HG03571 (cell line): ENCODE measurements at regions not wholly inside any gene's neighbourhood (a gene's known extent, or its start where the extent isn't known, plus 50 kb on each side); places are given as distances from the start of the nearest gene placed in this dataset.
"Not testable (repeated sequence)": the region's sequence is repeated elsewhere in the genome, so short reads cannot be mapped to it uniquely, and the experiment has no call there.

Experiments
- ATAC-seq: cut with Tn5 transposase; IDR thresholded peaks from one replicate; pipeline ENCODE4 v1.9.1; 2021; ENCODE audit not compliant: unreplicated experiment

DNA sequence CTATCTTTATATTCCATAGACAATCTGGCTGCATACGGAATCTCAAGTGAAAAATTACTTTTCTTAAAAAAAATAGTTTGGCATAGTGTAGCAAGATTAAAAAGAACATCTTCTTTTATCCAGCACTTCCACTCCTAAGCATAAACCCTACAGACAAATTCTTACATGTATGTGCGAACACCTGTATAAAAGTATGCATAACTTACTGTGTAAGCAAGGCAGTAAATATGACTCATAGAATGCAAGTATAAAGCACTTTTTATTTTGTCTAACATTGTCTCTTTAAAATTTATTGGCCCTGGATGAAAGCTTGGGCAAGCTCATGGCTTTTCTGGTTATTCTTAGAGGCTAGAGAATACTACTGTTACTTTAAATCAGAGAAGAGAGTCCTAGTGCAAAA, 86.4 kb downstream of the MSX2 start:
- ATAC-seq, result no peak

- no peak for ATAC-seq
These were observed 83.1 kb downstream of the MSX2 start for GRCh38 chr5:174807471-174807870.

- no peak for ATAC-seq
These were observed 82.3 kb downstream of the MSX2 start for GRCh38 chr5:174806729-174807128.

- ATAC-seq, result no peak
These were observed 77.4 kb downstream of the MSX2 start for GRCh38 chr5:174801798-174802197.

GRCh38 chr5:174800435-174800834, 76.1 kb downstream of the MSX2 start:
- no peak for ATAC-seq

GRCh38 chr5:174799121-174799520, 74.7 kb downstream of the MSX2 start:
- ATAC-seq, result no peak

- no peak for ATAC-seq
These were observed 74.2 kb downstream of the MSX2 start for GRCh38 chr5:174798551-174798951.

DNA sequence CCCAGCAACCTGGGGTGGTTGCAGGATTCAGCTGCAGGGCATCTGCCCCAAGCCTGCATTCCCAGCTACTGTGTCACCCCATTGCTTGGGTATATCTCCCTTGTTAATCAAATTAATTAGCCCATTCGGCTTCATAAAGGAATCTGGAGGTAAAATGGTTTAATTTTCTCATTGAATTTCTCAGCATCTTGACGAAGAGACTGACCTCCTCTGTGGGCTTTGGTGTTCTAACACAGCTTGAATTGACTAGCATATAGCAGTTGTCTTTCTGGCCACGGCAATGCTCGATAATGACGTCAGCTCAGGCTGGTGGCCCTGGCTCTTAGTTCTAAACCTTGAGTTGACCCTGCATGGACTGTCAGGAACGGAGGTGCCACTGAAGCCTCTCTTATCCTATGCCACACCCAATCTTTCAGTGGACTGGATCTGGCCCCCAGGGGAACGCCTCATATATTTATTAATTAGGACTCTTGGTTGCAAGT, 72.4 kb downstream of the MSX2 start:
- no peak for ATAC-seq

DNA sequence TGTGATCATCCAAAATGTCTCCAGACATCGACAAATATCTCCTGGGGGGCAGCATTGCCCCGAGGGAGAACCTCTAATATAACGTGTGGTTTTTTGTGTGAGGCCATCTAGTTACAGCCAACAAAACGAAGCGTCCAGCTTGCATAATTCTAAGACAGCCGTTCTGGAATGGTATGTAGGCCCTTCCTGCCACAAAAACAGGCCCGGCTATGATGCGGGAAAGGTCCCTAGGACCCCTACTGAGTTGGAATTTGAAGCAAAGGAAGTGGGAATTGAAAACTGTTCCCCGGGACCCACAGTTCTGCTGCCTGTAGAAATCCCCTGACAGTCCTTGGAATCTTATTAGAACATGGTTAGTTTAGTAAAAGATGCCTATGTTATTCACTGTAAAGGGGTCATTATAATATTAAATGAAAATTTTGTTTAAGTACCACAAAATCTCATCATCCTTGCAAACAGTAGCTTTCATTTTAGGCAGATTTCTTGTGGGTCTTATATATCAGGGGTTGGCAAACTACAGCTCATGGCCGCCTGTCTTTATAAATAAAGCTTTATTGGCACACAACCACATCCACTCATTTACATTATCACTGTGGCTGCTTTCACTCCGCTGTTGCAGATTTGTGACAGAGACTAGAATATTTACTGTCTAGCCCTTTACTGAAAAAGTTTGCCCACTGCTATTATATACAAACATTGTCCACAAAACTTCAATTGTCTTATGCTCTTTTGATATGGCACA, 70.7 kb downstream of the MSX2 start:
- no peak for ATAC-seq

DNA sequence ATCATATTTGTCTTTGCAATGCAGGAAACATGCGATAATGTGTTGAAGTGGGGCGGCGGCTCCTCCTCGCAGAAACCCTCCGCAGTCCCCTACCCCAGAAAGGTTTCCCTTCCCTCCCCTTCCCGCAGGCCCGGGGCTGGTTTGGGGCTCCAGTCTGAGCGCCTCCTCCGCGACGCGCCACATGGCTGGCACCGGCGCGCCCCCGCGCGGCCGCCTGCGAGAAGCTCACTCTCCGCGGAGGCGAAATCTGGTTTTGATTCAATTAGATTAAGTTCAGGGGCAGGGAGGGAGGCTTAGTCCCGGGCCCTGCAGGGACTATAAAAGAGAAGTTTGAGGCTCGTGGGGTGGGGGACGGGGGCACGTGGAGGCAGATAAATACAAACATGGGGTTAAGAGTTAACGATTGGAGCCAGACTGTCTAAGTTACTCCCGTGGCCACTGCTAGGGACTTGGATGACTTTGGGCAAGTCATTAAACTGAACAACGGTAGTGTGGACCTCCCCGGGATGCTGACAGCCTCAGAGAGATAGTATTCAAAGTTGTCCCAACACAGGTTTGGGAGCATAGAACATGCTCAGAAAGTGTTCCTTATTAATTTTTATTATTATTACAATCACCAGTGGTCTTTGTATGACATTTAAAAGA, 69.4 kb downstream of the MSX2 start:
- no peak for ATAC-seq

DNA sequence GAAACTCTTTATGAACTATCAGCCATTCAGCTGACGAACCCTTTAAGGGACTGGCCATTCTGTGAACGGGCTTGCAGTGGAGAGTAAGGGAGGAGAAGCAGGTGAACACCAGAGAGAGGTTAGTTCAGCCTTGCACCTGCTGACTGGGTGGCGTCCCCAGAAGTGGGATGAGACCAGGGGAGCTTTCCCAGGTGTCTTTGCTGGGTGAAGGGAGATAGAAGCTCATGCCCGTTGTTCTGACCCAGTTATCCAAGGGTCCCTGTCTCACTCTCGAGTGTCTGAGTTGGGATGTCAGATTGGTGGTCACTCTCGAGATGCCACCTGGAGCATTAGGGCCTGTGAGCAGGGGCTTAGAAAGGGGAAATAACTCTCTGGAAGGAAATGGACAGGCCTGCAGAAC, 68.7 kb downstream of the MSX2 start:
- ATAC-seq, result no peak

- not testable (repeated sequence) for ATAC-seq
These were observed 67.9 kb downstream of the MSX2 start for GRCh38 chr5:174792265-174792664.

GRCh38 chr5:174790906-174791305, 66.5 kb downstream of the MSX2 start:
- ATAC-seq, result no peak

- no peak for ATAC-seq
These were observed 65.2 kb downstream of the MSX2 start for GRCh38 chr5:174789596-174789995.

DNA sequence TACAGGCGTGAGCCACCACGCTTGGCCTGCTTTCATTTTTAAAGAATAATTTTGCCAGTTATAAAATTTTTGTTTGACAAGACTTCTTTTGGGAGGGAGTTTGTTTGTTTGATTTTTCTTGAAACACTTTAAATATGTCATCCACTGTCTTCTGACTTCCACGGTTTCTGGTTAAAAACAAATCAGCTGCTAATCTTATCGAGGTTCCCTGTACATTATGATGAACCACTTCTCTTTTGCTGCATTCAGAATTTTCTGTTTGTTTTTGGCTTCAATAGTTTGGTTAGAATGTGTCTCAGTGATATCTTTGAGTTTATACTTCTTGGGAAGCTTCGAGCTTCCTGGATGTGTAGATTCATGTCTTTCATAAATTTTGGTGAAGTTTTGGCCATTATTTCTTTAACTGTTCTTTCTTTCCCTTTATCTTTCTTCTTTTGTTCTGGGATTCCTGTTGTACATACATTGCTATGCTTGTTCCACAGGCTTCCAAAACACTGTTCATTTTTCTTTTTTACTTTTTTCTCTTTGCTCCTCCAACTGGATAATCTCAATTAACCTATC, 60.8 kb downstream of the MSX2 start:
- no peak for ATAC-seq
